H1 (cell line): ENCODE measurements at regions not wholly inside any gene's neighbourhood (a gene's known extent, or its start where the extent isn't known, plus 50 kb on each side); places are given as distances from the start of the nearest gene placed in this dataset.

Experiments used
- CTCF ChIA-PET: fragments of 300-600 bp; sonication (Branson Sonifier 250); formaldehyde crosslinking; loops from one replicate; lab custom pipeline; 2021; ENCODE audit not compliant: partially characterized antibody; lab: Charles Lee
- POLR2A ChIA-PET: fragments of 300-600 bp; sonication (Branson Sonifier 250); formaldehyde crosslinking; loops from one replicate; lab custom pipeline; 2021; ENCODE audit warnings: inconsistent platforms; ENCODE audit not compliant: partially characterized antibody; lab: Charles Lee
- DNase-seq, 2 experiments: peaks; one replicate each; pipeline versions ENCODE4 v3.0.0 to v3.0.0-alpha.2; 2010 to 2022; ENCODE audit warnings: low spot score in 2 of 2, low read depth in 1 of 2, mixed read lengths in 1 of 2
- FAIRE-seq: peaks from 2 replicates; lab custom pipeline; 2011; peaks lifted over from hg19 to GRCh38; lab: Jason Lieb, UNC
- H2AFZ ChIP-seq: 2 replicates; pipeline ENCODE4 v1.8.1; 2012; ENCODE audit warnings: low read length, inconsistent platforms
- H2AK5ac ChIP-seq: 2 replicates; pipeline ENCODE4 v1.6.1; 2013; ENCODE audit warnings: low read depth, low read length
- H2BK120ac ChIP-seq: replicated peaks from 2 replicates; pipeline ENCODE3; 2013; ENCODE audit warnings: low read depth, low read length, inconsistent platforms
- H2BK12ac ChIP-seq: 2 replicates; pipeline ENCODE4 v1.6.1; 2013; ENCODE audit warnings: low read depth, low read length
- H2BK15ac ChIP-seq: 2 replicates; pipeline ENCODE4 v1.6.1; 2013; ENCODE audit warnings: low read length
- H2BK20ac ChIP-seq: 2 replicates; pipeline ENCODE4 v1.6.1; 2013; ENCODE audit warnings: low read length
- H2BK5ac ChIP-seq: 2 replicates; pipeline ENCODE4 v1.6.1; 2013; ENCODE audit warnings: low read depth, low read length
- H3K14ac ChIP-seq: 2 replicates; pipeline ENCODE4 v1.6.1; 2013; ENCODE audit warnings: inconsistent platforms; ENCODE audit not compliant: insufficient read length
- H3K18ac ChIP-seq: 2 replicates; pipeline ENCODE4 v1.6.1; 2013; ENCODE audit warnings: low read length; ENCODE audit errors: extremely low read depth
- H3K23ac ChIP-seq: 2 replicates; pipeline ENCODE4 v1.6.1; 2013; ENCODE audit warnings: inconsistent platforms; ENCODE audit not compliant: insufficient read length
- H3K23me2 ChIP-seq: 2 replicates; pipeline ENCODE4 v1.6.1; 2013; ENCODE audit warnings: low read depth, low read length
- H3K27ac ChIP-seq: 2 replicates; pipeline ENCODE4 v1.6.1; 2011; ENCODE audit warnings: low read depth, low read length, inconsistent platforms
- H3K27me3 ChIP-seq, 4 experiments: replicated peaks in 1 of 4; 1 replicate in 1 of 4; 2 replicates in 3 of 4; pipeline versions ENCODE4 v1.6.1 to v1.8.1; 2011 to 2013; ENCODE audit warnings: low read length in 3 of 4, mild to moderate bottlenecking in 3 of 4, inconsistent platforms in 2 of 4, mixed read lengths in 2 of 4, moderate library complexity in 1 of 4; ENCODE audit not compliant: control insufficient read depth in 3 of 4, insufficient read depth in 3 of 4; ENCODE audit errors: extremely low read depth in 1 of 4
- H3K36me3 ChIP-seq, 4 experiments: 2 replicates each; pipeline versions ENCODE4 v1.6.1 to v1.8.1; 2011 to 2013; ENCODE audit warnings: mild to moderate bottlenecking in 4 of 4, low read length in 3 of 4, moderate library complexity in 2 of 4, control low read depth in 1 of 4, inconsistent platforms in 1 of 4; ENCODE audit not compliant: insufficient read depth in 4 of 4, control insufficient read depth in 2 of 4
- H3K4ac ChIP-seq: replicated peaks from 2 replicates; pipeline ENCODE3; 2013; ENCODE audit warnings: low read length, low read depth, mixed read lengths, inconsistent platforms; ENCODE audit not compliant: insufficient read length
- H3K4me1 ChIP-seq, 4 experiments: replicated peaks in 1 of 4; 1 replicate in 1 of 4; 2 replicates in 3 of 4; pipeline versions ENCODE4 v1.6.1 to v1.8.1; 2011 to 2013; ENCODE audit warnings: low read length in 3 of 4, inconsistent platforms in 2 of 4, mixed read lengths in 1 of 4; ENCODE audit not compliant: insufficient read depth in 4 of 4, control insufficient read depth in 3 of 4
- H3K4me2 ChIP-seq, 2 experiments: 2 replicates each; pipeline versions ENCODE4 v1.6.1 to v1.8.1; 2011 to 2013; ENCODE audit warnings: low read depth in 2 of 2, low read length in 2 of 2, control low read depth in 1 of 2, inconsistent platforms in 1 of 2, mild to moderate bottlenecking in 1 of 2; ENCODE audit not compliant: insufficient read depth in 1 of 2
- H3K4me3 ChIP-seq, 4 experiments: fragments of 200-600, 300-600 bp in 1 of 4; sonication (generic), shearing (Covaris generic), sonication (Bioruptor Twin) in 1 of 4; 2 replicates each; pipeline versions ENCODE4 v1.5.1 to v1.8.1; 2011 to 2016; ENCODE audit warnings: low read length in 4 of 4, low read depth in 3 of 4, control low read depth in 2 of 4, inconsistent platforms in 2 of 4, mild to moderate bottlenecking in 2 of 4, mixed read lengths in 1 of 4, moderate library complexity in 1 of 4; ENCODE audit not compliant: insufficient read depth in 2 of 4; ENCODE audit errors: extremely low read depth in 1 of 4
- H3K56ac ChIP-seq: replicated peaks from 2 replicates; pipeline ENCODE3; 2013; ENCODE audit warnings: low read depth, mild to moderate bottlenecking, mixed read lengths, low read length, inconsistent platforms; ENCODE audit not compliant: insufficient read length
- H3K79me1 ChIP-seq: 2 replicates; pipeline ENCODE4 v1.6.1; 2013; ENCODE audit warnings: low read depth, low read length, control low read depth
- H3K79me2 ChIP-seq, 2 experiments: 2 replicates each; pipeline versions ENCODE4 v1.6.1 to v1.8.1; 2012 to 2013; ENCODE audit warnings: low read length in 2 of 2, mild to moderate bottlenecking in 2 of 2, inconsistent platforms in 1 of 2; ENCODE audit not compliant: insufficient read depth in 2 of 2, control insufficient read depth in 1 of 2
- H3K9ac ChIP-seq, 4 experiments: replicated peaks in 1 of 4; 1 replicate in 1 of 4; 2 replicates in 3 of 4; pipeline versions ENCODE4 v1.6.1 to v1.8.1; 2011 to 2013; ENCODE audit warnings: low read depth in 3 of 4, low read length in 3 of 4, control low read depth in 2 of 4, mild to moderate bottlenecking in 2 of 4, moderate library complexity in 2 of 4, inconsistent platforms in 1 of 4; ENCODE audit errors: extremely low read depth in 1 of 4
- H3K9me3 ChIP-seq, 2 experiments: 2 replicates each; pipeline versions ENCODE4 v1.6.1 to v1.8.1; 2012 to 2013; ENCODE audit warnings: mild to moderate bottlenecking in 2 of 2, moderate library complexity in 2 of 2, control low read depth in 1 of 2, inconsistent platforms in 1 of 2, low read depth in 1 of 2, low read length in 1 of 2, mixed read lengths in 1 of 2; ENCODE audit not compliant: insufficient read depth in 2 of 2
- H4K20me1 ChIP-seq, 2 experiments: replicated peaks in 1 of 2; 2 replicates each; pipeline versions ENCODE3 to v1.8.1; 2011 to 2013; ENCODE audit warnings: inconsistent platforms in 2 of 2, low read length in 2 of 2, mild to moderate bottlenecking in 1 of 2; ENCODE audit not compliant: insufficient read depth in 2 of 2, control insufficient read depth in 1 of 2
- H4K5ac ChIP-seq: 2 replicates; pipeline ENCODE4 v1.6.1; 2013; ENCODE audit warnings: low read length, low read depth, mixed read lengths, inconsistent platforms; ENCODE audit not compliant: insufficient read length
- H4K8ac ChIP-seq: 2 replicates; pipeline ENCODE4 v1.8.0; 2013; ENCODE audit warnings: mild to moderate bottlenecking, moderate library complexity, low read length, inconsistent platforms; ENCODE audit not compliant: insufficient read depth; ENCODE audit errors: extremely low read depth
- H4K91ac ChIP-seq: replicated peaks from 2 replicates; pipeline ENCODE3; 2013; ENCODE audit warnings: low read length, mixed read lengths, inconsistent platforms; ENCODE audit not compliant: insufficient read length
- WGBS, 2 experiments: shearing (Covaris generic) in 1 of 2; methylation state at CpG; one replicate each; pipeline versions ENCODE4 v1.1.6 to v1.1.7; 2013 to 2015; ENCODE audit warnings: low lambda C conversion rate in 2 of 2, mixed read lengths in 2 of 2, inconsistent platforms in 1 of 2, low coverage in 1 of 2, missing lambda C conversion rate in 1 of 2; ENCODE audit not compliant: insufficient replicate concordance in 2 of 2, insufficient coverage in 1 of 2, insufficient read length in 1 of 2; ENCODE audit errors: extremely low coverage in 1 of 2, missing lambda C conversion rate in 1 of 2; 5-methylcytosine and 5-hydroxymethylcytosine counted together
- TF ChIP-seq, protein P1 (sequence below): IDR thresholded peaks from 2 replicates; pipeline ENCODE4 v1.6.1; 2012; ENCODE audit warnings: inconsistent platforms

GRCh38 chr7:153152801-153153422 lies 393.4 kb downstream of the ACTR3B start:
- no peak overlapping the region for H2AK5ac ChIP-seq
- H3K27ac ChIP-seq, result no peak overlapping the region
- no peak for FAIRE-seq
- H3K4ac ChIP-seq, result no peak overlapping the region
- 91% methylated on average over 8 of the region's 8 CpGs; no CpG with 5 or more reads in 1 of the 2 experiments for WGBS, 2 experiments
- no peak overlapping the region for H4K5ac ChIP-seq
- no peak overlapping the region for H3K14ac ChIP-seq
- H3K27me3 ChIP-seq, result no peaks in the 10 kb centered on the region
- no peak overlapping the region for H2BK120ac ChIP-seq
- no peak overlapping the region for H2BK5ac ChIP-seq
- no peak overlapping the region for H3K4me2 ChIP-seq
- no peak overlapping the region for H3K56ac ChIP-seq
- no peaks in the 10 kb centered on the region for H3K79me2 ChIP-seq
- no peak overlapping the region for H4K8ac ChIP-seq
- H3K79me1 ChIP-seq, result no peaks in the 10 kb centered on the region
- no peaks in the 10 kb centered on the region for H4K20me1 ChIP-seq
- no peak overlapping the region; the same call in 1 of the 2 replicates for H2AFZ ChIP-seq
- no peaks in the 10 kb centered on the region for H3K23me2 ChIP-seq
- no peak overlapping the region for H3K23ac ChIP-seq
- no peak overlapping the region for H2BK15ac ChIP-seq
- no peak for DNase-seq
- H3K4me3 ChIP-seq, result no peak overlapping the region
- no peak overlapping the region for H3K9ac ChIP-seq
- H3K36me3 ChIP-seq, result no peaks in the 10 kb centered on the region
- H2BK12ac ChIP-seq, result no peak overlapping the region
- ChIA-PET POLR2A (no interaction called here), CTCF (no interaction called here)
- H3K9me3 ChIP-seq, result peaks cover 0 to 1% of the 10 kb centered on the region in 2 experiments; a peak in 2 of 4 replicates
- peaks cover 2 to 8% (median 2%) of the 10 kb centered on the region in 4 experiments; a peak in 2 of 7 replicates for H3K4me1 ChIP-seq
- H2BK20ac ChIP-seq, result no peak overlapping the region
- H3K18ac ChIP-seq, result no peak overlapping the region
- TF ChIP-seq, protein P1, sequence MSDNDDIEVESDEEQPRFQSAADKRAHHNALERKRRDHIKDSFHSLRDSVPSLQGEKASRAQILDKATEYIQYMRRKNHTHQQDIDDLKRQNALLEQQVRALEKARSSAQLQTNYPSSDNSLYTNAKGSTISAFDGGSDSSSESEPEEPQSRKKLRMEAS, result no peak
- H4K91ac ChIP-seq, result no peak overlapping the region
